ENCODE measurements at regions not wholly inside any gene's neighbourhood (a gene's known extent, or its start where the extent isn't known, plus 50 kb on each side); places are given as distances from the start of the nearest gene placed in this dataset.
"Not testable (repeated sequence)": the region's sequence is repeated elsewhere in the genome, so short reads cannot be mapped to it uniquely, and the experiment has no call there.

DNA sequence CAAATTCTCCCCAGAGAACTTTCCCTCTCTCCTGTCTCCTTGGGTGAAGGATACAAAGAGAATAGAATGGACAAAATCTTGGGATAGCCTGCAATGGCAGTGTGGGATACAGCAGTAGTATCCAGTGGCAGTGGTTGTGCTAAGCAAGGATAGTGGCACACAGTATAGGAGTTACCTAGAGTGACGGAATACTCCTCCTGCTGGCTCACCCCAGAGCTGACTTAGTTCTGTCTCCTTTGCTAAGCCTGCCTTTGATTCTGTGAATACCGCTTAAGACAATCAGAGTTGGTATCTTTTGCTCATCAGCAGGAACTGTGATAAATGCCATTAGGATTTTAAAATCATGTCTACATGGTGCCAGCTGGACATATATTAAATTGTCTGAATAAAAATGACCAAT is 404.3 kb downstream of the JRKL start:
- FAIRE-seq, result no peak

DNA sequence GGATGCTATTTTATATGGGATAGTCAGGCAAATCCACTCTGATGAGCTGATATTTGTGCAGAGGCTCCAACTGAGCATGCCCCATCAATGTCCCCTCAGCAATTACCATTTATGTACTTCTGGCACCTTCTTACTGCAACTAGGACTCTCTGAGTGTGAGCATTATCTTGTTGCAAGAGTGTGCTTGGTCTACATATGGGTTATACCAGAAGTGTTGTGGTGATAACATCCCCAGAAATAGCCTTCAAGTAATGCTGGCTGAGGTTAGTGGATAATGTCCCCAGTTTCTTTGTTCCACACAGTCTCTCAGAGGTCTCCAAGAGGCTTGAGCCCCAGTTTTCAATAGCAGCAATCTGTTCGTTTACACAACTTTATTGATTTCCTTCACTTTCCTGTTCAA is 408.6 kb downstream of the JRKL start:
- no peak for FAIRE-seq

DNA sequence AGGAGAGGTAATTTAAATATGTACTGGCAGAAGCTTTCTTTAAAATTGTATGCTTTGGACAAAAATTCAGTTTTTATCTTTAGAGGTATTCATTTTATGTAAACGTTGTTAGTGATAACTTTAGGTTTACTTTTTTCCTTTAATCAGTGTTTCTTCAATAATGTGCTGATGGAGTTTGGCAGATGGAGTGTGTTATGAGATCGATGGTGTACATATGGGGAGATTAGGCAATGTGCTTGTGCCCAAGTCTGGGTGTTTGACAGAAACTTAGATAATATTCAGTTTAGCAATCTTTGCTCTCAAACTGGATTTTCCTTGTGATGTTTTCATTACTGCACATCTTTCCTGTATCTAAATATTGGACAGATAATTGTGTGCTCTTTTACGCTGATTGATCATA is 425.4 kb downstream of the JRKL start:
- FAIRE-seq, result no peak

DNA sequence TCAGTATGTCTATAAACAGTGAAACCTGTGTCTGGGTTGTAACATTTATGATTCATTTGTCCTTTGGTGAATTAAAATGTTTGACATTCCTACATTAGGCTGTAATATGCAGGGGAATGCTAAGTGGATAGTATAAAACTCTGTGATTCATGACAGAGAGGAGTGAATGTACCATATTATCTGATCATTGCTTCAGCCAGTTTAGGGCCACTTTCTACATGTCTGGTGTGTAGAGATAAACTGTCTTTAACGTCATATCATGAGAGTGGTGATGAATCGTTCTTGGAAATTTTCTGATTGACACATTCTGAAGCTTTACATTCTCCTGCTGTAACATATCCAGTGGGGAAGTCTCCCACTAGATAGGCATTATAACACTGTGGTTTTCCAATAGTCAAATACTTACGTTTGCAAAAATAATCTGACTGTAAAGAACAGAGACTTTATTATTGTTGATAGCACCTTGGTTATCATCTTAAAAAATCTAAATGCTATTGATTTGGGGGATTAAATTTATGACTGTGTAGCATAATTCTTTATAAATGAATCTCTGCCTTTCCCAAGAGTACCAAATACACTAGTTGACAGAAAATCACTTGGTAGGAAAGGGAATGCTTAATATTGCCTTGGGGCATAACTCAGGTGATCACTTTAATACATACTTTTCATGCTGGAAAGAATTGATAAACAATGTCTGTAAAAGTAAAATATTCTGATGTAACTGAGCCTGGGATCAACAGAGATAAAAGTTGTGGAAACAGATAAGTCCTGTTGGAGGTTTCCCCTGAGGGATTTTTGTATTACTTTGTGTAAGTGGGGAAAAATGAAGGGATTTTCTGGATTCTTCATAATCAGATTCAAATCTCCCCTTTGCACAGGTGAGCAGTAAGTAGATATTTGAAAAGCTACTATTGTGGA is 427.9 kb downstream of the JRKL start:
- no peak for FAIRE-seq

DNA sequence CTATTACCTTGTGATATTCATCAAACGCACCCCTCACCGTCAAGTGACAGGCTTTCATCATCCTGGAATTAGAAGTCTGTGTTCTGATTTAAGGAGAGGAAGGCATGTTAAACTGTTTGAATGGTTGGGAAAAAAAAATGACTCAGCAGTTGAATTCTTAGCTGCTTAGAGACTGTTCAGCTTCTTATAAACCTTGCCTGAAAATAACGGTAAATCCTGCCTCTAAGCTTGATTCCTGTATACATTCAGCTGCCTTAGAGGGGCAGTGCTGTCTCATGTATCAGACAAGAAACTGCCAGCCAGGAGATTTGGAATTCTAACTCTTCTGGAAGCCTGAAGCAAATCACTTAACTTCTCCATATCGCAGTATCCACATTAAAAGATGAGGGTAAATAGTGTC is 437.4 kb downstream of the JRKL start:
- FAIRE-seq, result no peak

DNA sequence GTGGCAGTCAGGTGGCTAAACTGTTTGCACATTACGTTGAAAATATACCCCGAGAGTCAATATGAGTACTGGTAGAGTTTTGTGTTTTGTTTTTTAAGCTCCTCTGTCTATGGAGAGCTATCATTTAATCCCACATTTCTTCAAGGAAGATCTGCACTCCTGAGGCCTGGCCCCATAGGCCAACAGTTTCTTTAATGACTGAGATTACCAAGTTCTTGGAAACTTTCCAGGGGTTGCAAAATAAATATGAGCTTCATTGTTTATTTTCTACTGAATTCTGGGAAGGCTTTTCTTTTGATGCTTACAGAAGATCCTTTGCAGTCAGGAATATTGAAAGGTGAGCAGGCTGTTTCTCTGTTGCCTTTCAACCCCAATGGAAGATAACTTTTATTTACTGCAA is 452.0 kb downstream of the JRKL start:
- no peak for FAIRE-seq

DNA sequence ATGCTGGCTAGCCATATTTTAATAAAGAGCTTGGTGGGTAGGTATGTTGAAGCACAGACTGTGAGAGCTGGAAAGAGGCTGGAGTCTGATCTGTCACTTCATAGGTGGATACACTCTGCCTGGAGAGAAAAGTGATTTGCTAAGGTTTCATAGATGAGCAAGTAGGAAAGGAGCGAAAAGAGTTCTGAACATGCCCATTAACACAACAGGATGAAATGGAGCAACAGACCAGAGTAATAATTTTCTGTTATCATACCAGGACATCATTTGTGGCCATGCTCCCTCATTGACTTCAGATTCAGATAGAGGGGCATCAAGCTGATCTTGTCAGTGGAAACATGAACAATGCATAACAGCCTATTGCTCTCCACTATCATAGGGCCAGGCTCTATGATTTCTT is 452.9 kb downstream of the JRKL start:
- no peak for FAIRE-seq

DNA sequence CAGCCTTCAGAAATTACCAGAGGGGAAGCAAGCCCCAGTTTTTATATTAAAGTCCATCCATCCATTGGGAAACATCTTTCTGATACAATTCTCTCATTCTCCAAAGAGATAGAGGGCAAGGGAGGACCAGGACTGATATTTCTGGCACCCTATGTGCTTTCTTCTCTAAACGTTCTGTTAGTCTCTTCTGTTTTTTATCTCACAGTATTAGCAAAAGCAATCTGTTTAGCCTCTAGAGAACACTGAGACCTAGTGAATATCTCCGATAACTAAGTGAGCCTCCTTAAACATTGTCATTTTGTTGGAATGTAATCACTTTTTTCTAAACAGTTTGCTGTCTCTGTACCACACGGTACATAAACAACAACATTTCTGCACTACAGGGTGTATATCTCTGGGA is 464.6 kb downstream of the JRKL start:
- no peak for FAIRE-seq

DNA sequence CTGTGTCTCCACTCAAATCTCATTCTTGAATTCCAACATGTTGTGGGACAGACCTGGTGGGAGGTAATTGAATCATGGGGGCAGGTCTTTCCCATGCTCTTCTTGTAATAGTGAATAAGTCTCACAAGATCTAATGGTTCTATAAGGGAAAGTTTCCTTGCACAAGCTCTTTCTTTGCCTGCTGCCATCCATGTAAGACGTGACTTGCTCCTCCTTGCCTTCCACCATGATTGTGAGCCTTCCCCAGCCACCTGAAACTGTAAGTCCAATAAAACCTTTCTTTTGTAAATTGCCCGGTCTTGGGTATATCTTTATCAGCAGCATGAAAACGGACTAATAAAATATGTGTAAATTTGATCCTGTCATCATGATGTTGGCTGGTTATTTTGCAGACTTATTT is 471.9 kb downstream of the JRKL start:
- FAIRE-seq, result not testable (repeated sequence)

DNA sequence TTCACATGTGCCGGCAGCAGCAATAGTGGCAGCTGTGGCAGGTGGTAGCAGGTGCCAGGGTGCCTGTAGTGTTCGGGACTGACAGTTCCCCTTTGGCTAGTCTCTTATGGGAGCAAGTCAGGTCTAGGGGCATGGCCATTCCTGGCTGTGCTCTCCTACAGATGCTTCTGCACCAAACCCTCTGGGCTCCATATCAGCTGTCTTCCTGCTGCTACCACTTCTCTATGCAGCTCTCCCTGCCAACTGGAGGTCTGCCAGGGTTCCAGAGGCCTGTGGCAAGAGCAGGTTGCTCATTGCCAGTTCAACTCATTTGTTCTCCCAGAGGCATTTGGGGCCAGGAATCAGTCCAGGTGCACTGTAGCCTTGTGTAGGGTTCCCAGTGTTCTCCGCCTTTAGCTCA is 473.7 kb downstream of the JRKL start:
- no peak for FAIRE-seq

DNA sequence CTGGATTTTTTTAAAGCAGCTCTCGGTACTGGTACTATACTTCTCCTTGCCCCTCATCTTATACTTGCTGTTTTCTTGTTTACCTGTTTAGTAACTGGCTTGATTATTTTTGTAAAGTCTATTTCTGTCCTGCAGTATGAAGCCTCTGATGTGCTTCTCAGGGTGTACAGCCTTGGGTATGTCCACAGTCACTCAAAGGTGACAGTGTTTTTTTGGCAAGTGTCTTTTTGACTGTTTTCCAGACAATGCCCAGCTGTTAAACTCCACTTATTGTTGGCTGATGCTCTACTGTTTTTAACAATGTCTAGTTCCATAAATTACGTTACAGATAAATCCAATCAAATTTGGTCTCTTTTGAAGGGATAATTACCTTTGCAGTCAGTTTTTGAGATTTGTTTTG is 475.2 kb downstream of the JRKL start:
- FAIRE-seq, result no peak

DNA sequence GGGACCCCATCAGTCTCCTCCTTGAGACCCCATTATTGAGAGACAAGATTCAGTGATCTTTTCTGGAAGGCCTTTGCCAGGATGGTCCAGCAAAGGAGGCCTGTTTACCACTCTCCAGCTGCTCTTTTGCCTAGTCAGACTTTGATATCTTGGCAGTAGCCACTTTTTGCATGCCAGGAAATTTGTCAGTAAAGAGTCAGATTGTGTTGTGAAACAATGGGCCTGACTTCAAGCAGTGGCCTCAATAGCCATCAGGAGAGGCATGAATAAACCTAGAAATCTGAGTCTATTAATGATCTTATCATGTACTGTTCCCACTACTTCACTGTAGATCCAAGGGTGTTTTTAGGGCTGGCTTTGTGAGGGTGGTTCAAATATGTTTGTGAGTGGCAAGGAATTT is 479.4 kb downstream of the JRKL start:
- no peak for FAIRE-seq

DNA sequence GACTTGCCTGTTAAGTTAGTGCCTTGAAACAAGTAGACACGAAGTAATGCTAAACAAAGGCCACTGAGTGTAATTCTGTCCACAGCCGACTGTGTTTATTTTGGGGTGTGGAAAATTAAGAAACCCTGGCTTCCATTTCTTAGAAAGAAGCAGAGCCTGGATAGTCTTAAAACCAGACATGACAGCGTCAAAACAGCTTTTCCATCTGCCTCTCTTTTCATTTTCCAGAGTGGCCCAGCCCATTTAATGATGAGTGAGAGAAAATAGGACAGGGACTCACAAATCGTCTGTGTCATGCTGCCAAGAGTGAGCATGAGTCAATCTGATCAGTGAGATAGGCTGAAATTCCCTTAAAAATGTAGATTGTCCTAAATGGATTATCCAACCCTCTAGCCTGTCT is 485.9 kb downstream of the JRKL start:
- no peak for FAIRE-seq

DNA sequence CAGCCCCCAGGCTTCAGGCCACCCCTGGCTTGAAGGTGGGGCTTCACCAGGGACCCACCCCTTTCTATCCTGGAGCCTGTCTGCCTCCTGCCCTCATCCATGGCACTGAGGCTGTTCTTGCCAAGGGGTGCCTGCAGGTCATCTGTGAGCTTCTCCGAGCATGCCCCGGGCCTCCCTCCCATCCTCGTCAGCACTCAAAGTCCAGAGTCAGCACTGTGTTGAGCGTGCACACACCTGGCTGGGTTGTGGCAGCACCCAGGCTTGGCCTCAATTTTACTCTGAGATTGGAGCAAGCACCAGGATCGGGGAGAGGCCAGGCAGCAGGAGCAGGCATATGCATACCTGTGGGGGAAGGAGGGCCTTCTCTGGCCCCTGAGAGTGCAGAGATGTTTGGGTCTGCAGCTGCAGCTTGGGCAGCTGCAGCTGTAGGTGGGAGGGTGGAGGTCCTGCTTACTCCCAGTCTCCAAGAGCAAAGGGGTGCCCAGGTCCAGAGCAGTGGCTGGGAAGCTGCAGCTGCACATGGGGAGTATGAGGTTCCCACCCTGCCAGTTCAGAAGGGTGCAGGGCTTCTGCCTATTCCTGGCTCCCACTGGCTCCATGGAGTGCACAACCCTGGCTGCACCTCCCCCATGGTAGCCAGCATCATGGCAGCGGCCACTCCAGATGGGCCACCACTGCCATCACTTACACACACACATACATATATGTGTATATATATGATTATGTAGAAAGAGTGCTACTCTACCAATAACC is 488.7 kb downstream of the JRKL start:
- no peak for FAIRE-seq

DNA sequence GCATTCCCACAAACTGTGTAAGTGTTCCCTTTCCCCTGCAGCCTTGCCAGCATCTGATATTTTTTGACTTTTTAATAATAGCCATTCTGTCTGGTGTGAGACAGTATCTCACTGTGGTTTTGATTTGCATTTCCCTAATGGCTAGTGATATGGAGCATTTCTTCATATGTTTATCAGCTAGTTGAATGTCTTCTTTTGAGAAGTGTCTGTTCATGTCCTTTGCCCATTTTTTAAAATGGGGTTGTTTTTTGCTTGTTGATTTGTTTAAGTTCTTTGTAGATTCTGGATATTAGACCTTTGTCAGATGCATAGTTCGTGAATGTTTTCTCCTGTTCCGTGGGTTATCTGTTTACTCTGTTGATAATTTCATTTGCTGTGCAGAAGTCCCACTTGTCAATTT is 492.8 kb downstream of the JRKL start:
- not testable (repeated sequence) for FAIRE-seq

DNA sequence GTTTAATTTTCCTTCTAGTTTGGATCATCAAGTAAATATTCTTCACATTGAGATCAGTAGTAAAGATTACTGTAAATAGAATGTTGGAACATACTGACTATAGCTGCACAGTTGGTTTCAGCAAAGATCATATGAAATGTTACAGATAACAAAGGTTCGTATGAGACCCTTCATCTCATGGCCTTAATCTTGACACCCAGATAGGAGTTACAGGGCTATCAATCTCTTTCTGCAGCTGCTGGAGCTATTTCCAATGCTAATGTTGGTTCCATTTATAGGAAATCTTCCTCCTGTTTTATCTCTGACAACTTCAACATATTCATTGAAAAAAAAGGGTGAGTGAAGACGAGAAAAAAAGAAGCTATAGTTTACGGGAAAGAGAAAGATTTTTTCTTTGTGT is 495.6 kb downstream of the JRKL start:
- no peak for FAIRE-seq

DNA sequence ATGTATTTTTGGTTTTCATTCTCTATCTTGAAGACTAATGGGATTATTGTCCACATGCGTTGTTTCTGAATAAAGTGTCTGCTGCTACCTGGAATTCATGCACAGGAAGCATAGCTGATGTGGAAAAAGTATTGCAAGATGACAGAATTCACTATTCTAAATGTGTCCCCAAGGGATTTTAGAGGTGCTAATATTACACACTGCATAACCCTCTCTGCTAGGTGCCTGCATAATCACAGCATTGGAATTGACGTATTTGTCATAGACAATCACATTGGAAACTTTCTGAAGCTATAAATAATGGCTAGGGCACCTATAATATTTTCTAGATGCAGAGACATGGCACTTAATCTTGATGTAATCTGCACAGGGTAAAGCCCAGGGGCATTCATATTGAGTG is 496.1 kb downstream of the JRKL start:
- no peak for FAIRE-seq

DNA sequence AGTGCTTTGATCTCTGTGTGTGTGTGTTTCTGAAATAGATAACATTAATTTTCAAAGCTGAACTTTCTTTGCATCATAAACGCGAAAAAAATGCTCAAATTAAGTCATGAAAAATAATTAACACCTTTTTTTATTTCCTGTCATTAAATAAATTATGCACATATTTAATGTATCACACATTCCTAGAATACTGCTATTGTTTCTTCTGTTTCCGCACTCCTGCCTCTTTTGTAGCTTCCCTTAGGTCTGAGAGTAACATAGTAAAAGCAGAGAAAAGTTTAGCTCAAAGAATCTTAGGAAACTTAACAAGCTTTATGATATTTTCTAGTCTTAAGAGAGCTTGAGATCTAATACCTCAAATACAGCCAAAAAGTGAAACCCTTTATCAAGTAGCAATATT is 504.2 kb downstream of the JRKL start:
- FAIRE-seq, result no peak

DNA sequence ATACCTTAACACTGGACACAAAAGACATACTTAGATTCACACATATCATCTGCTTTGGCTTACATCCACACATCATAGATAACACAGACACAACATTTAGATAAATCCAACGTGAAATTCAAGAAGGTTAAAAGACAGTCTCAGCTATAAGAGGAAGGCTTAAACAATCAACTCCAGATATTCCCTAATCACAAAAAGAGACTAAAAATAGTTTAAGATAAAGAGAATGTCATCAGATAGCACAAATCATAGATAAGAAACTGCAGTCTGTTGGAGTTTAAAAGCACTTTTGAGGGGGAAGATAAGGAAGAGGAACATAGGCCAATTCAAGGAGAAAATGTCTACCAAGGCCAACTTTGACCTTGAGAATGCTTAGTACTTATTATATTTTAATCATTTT is 504.8 kb downstream of the JRKL start:
- FAIRE-seq, result no peak

DNA sequence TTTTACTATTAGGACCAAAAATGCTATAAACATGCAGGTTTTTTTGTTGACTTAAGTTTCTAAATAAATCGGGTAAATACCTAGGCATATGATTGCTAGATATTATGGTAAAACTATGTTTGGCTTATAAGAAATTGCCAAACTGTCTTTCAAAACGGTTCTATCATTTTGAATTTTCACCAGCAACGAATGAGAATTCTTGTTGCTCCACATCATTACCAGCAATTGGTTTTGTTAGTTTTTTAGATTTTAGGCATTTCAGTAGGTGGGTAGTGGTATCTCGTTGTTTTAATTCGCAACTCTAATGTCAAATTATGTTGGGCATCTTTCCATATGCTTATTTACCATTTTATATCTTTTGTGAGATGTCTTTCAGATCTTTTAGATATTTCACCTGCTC is 510.2 kb downstream of the JRKL start:
- no peak for FAIRE-seq

DNA sequence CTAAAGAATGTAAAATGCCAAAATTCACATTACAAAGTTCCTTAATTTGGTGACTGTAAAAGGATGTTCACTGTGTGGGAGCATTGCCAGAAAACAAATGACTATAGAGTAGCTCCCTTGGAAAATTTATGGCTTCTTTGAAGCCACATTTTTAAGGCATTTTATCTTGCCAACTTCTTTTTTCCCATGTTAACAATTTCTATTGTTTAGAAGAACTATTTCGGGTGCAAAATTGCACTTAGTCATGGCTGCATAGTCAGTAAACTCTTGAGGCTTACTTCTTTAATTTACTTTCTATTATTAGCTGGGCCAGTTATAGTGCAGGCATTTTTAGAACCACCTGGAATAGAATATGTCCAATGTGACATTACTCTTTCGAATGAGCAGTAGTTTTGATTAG is 515.3 kb downstream of the JRKL start:
- FAIRE-seq, result no peak

DNA sequence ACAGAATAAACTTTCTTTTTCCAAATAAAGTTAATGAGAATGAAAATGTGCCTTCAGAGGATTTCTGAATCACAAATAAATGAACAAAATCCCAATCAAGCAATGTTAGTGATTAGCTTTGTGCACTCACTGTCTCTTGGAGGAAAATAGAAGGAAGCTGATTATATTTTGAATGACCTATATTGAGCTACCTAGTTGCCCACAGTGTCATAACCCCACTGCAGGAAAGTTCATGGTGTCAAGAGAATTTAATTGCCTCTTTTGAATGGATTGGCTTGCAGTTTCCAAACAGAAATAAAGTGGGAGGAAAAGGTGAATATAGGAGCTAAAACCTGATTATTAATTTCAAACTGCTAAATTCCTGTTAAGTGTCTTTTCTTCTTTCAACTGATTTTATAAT is 515.9 kb downstream of the JRKL start:
- no peak for FAIRE-seq

DNA sequence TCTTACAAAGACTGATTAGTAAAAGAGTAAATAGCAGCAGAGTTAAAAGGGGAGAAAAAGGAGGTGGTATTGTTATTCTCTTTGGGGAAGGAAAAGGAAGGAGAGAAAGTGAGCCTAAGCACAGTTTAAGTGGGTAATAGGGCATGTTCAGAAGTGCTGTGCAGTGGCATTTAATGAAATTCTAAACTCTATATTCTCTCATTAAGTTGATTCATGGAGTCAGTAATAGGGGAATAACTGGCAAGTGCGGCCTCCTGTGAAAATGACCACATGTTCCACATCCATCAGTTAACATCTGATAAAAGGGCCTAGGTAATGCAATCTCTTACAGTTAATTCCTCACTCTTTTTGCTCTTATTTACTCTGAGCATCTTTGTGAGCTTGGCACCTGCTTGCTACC is 516.7 kb downstream of the JRKL start:
- FAIRE-seq, result no peak

DNA sequence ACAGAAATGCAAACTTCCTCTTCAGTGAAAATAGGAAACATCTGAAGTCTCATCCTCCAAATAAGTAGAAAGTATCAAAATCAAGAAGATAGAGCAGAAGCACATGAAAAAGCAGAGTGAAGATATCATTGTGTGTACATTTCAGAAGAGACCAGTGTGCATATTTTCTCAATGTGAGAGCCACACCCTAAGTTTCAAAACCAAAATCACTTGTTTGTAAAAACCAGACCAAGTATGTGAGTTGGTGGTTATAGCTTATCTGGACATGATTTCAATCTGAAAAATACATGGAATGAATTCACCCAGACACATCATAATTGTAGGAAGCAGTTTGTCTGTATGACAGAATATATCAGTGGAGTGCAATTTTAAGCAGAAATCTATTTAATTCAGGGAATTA is 536.0 kb downstream of the JRKL start:
- no peak for FAIRE-seq

DNA sequence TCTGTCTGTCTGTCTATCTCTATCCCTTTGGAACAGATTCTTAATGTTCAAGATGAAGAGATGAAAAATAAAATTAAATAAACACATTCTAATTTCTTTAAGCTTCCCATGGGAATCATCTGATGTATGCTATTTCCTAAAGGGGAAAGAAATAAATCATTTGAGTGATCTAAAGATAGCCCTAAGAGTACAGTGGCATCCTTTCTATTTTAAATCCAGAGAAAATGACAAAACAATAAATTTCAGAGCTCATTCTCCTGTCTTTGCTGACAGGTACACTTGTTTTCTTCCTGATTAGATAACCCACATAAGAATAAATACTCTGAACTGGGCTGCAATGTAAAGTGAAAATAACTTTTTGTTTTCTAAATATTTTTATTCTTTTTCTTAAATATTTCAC is 550.4 kb downstream of the JRKL start:
- FAIRE-seq, result no peak

All from G401.6 (cell line).